ENCODE measurements at regions not wholly inside any gene's neighbourhood (a gene's known extent, or its start where the extent isn't known, plus 50 kb on each side); places are given as distances from the start of the nearest gene placed in this dataset.

GRCh38 chr10:11401264-11402235 lies 209.9 kb downstream of the USP6NL start:
- no peak overlapping the region for H2AFZ ChIP-seq (ENCODE audit: low read depth, low read length)
- no TSS peak for BruUV-seq (replicated peaks)
- ChIA-PET CTCF (ENCODE audit: low intra/inter-chr PET ratio) (interaction anchor here (0.5 kb wide), 1 partner anchor 745 kb away, joined by 3 read pairs; no protein-coding TSS in a partner anchor), POLR2A (interaction anchor here (0.6 to 0.8 kb wide), 2 partner anchors 32 to 105 kb away, joined by 3 read pairs; no protein-coding TSS in a partner anchor)
- H4K20me1 ChIP-seq (replicated peaks; ENCODE audit: control insufficient read depth, insufficient read depth, low read length): no peaks in the 10 kb centered on the region
- H3K4me3 ChIP-seq: no peak overlapping the region
- 0% methylated on average over 16 of the region's 16 CpGs for WGBS (ENCODE audit: insufficient coverage, low coverage, missing lambda C conversion rate)
- intact Hi-C loops (cut with micrococcal nuclease) (no loop called here), in situ Hi-C loops (cut with MboI) (no loop called here)
- no peak overlapping the region for H3K4me2 ChIP-seq (ENCODE audit: insufficient read depth, low read length)
- peaks cover 5 to 44% of the 10 kb centered on the region in 2 experiments; a peak in 4 of 5 replicates for H3K27me3 ChIP-seq (ENCODE audit: control insufficient read depth in 2 of 2, insufficient read depth in 2 of 2, low read length in 2 of 2)
- ATAC-seq: no peak
- H3K9me3 ChIP-seq (replicated peaks; ENCODE audit: control insufficient read depth, insufficient read depth, low read depth, low read length): no peaks in the 10 kb centered on the region
- no peak overlapping the region for H3K9ac ChIP-seq (ENCODE audit: insufficient read depth in 1 of 2, low read depth in 2 of 2, low read length in 2 of 2)
- no peak for DNase-seq (ENCODE audit: extremely low read depth in 1 of 4, low spot score in 3 of 4)
- no peaks in the 10 kb centered on the region for H3K36me3 ChIP-seq (ENCODE audit: control insufficient read depth, insufficient read depth, low read length)
- FAIRE-seq: no peak
- peaks cover 0 to 7% of the 10 kb centered on the region in 2 experiments; a peak in 1 of 5 replicates for H3K4me1 ChIP-seq (replicated peaks in 1 of 2; ENCODE audit: control insufficient read depth in 2 of 2, insufficient read depth in 2 of 2, low read length in 2 of 2)
- H3K79me2 ChIP-seq (ENCODE audit: control insufficient read depth, insufficient read depth, low read length): no peaks in the 10 kb centered on the region
- no peak overlapping the region for H3K27ac ChIP-seq (ENCODE audit: extremely low read depth, low read depth, low read length)
- H3K9me1 ChIP-seq (ENCODE audit: control insufficient read depth, insufficient read depth, low read length): no peaks in the 10 kb centered on the region
- no peak for TF ChIP-seq RB1 (IDR thresholded peaks at IDR 0.05; ENCODE audit: low read depth)
- TF ChIP-seq ZMIZ1 (IDR thresholded peaks at IDR 0.05; ENCODE audit: low read depth in 2 of 2, low read length in 2 of 2): no peak
- TF ChIP-seq, protein P1, sequence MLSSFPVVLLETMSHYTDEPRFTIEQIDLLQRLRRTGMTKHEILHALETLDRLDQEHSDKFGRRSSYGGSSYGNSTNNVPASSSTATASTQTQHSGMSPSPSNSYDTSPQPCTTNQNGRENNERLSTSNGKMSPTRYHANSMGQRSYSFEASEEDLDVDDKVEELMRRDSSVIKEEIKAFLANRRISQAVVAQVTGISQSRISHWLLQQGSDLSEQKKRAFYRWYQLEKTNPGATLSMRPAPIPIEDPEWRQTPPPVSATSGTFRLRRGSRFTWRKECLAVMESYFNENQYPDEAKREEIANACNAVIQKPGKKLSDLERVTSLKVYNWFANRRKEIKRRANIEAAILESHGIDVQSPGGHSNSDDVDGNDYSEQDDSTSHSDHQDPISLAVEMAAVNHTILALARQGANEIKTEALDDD (IDR thresholded peaks at IDR 0.05): no peak
- TF ChIP-seq SMARCB1 (IDR thresholded peaks at IDR 0.05; ENCODE audit: insufficient read length, low read depth): no peak
- TF ChIP-seq, protein P2, sequence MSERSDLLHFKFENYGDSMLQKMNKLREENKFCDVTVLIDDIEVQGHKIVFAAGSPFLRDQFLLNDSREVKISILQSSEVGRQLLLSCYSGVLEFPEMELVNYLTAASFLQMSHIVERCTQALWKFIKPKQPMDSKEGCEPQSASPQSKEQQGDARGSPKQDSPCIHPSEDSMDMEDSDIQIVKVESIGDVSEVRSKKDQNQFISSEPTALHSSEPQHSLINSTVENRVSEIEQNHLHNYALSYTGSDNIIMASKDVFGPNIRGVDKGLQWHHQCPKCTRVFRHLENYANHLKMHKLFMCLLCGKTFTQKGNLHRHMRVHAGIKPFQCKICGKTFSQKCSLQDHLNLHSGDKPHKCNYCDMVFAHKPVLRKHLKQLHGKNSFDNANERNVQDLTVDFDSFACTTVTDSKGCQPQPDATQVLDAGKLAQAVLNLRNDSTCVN (CRISPR knock-in tag; IDR thresholded peaks at IDR 0.05): no peak
- no peak for TF ChIP-seq ARID4B (CRISPR knock-in tag; IDR thresholded peaks at IDR 0.05)
- no peak for TF ChIP-seq CBX1 (IDR thresholded peaks at IDR 0.05; ENCODE audit: low read depth)
- TF ChIP-seq ZNF324 (CRISPR knock-in tag; IDR thresholded peaks at IDR 0.05): no peak
- TF ChIP-seq RBFOX2 (IDR thresholded peaks at IDR 0.05; ENCODE audit: low read depth, low read length): no peak
- no peak for TF ChIP-seq GABPB2 (CRISPR knock-in tag; conservative IDR thresholded peaks at IDR 0.05)
- TF ChIP-seq ZNF583 (CRISPR knock-in tag; IDR thresholded peaks at IDR 0.05): no peak

Measured in K562 (cell line).